ENCODE measurements at regions not wholly inside any gene's neighbourhood (a gene's known extent, or its start where the extent isn't known, plus 50 kb on each side); places are given as distances from the start of the nearest gene placed in this dataset.

DNA sequence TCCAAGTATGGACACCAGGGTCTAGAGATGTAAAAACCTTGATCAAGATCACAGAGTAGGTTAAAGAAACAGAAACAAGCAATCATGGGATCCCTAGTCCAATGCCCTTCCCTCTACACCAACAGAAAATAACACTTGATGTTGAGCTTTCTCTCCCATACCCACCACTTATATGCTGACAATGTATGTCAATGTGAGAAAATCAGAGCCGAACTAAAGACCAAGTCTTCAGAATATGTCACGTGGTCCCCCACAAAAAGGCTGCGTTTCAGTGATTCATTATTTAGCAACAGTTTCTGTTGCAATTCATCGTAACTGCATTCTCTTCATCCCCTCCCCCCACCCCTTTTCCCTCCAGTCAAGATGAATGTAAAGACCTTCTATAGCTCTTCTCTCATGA is 278.9 kb upstream of the STT3B start:
- H3K4me3 ChIP-seq (replicated peaks in 1 of 2; ENCODE audit: low read depth in 2 of 2, low read length in 2 of 2), result no peak overlapping the region
- TF ChIP-seq, protein P1, sequence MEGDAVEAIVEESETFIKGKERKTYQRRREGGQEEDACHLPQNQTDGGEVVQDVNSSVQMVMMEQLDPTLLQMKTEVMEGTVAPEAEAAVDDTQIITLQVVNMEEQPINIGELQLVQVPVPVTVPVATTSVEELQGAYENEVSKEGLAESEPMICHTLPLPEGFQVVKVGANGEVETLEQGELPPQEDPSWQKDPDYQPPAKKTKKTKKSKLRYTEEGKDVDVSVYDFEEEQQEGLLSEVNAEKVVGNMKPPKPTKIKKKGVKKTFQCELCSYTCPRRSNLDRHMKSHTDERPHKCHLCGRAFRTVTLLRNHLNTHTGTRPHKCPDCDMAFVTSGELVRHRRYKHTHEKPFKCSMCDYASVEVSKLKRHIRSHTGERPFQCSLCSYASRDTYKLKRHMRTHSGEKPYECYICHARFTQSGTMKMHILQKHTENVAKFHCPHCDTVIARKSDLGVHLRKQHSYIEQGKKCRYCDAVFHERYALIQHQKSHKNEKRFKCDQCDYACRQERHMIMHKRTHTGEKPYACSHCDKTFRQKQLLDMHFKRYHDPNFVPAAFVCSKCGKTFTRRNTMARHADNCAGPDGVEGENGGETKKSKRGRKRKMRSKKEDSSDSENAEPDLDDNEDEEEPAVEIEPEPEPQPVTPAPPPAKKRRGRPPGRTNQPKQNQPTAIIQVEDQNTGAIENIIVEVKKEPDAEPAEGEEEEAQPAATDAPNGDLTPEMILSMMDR (IDR thresholded peaks at IDR 0.05; ENCODE audit: low read depth, low read length), result no peak
- peak; percentile 9 to 54 for DNase-seq (ENCODE audit: low read depth in 2 of 2)

DNA sequence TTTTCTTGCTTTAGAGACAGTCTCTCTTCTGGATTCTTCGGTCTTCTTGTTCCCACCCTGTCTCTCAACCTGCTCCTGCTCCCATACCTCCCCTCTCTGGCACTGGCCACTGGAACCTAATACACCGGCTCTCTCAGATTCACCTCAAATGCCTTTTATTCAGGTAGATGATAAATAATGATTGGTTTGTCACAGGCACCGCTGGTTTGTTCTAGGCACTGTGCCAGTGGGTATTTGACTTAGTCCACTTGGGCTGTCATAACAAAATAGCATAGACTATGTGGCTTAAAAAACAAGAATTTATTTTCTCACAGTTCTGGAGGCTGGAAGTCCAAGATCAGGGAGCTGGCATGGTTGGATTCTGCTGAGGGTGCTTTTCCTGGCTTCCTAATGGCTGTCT is 278.2 kb upstream of the STT3B start:
- DNase-seq (ENCODE audit: low read depth in 2 of 2), result no peak
- H3K4me3 ChIP-seq (replicated peaks in 1 of 2; ENCODE audit: low read depth in 2 of 2, low read length in 2 of 2), result no peak overlapping the region
- TF ChIP-seq, protein P1 (IDR thresholded peaks at IDR 0.05; ENCODE audit: low read depth, low read length), result no peak

DNA sequence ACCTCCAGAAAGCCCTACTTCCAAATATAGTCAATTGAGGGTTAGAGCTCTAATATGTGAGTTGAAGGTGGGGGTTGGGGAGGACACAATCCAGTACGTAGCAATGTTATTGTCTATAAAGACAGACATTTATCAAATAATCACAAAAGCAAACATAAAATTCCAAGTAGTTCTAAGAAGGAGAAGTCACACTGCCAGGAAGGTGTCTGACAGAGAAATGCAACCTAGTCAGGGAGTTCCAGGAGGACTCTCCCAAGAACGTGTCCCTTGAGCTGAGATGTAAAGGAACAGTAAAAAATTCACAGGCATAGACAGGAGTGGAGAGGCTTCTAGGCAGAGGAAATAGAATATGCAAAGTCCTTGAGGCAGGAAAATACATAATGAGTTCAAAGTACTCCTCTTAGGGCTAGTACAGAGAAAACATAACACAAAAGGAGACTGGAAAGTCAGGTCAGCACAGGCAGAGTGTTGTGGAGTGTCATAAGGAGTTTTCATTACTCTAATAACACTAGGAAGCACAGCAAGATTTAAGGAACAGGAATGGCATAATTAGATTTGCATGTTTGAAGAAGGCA is 277.6 kb upstream of the STT3B start:
- TF ChIP-seq, protein P1 (IDR thresholded peaks at IDR 0.05; ENCODE audit: low read depth, low read length), result no peak
- no peak for DNase-seq (ENCODE audit: low read depth in 2 of 2)
- no peak overlapping the region for H3K4me3 ChIP-seq (replicated peaks in 1 of 2; ENCODE audit: low read depth in 2 of 2, low read length in 2 of 2)

GRCh38 chr3:31262201-31262600 is 270.5 kb upstream of the STT3B start:
- peak in 1 of 2 donors; percentile 6 for DNase-seq (ENCODE audit: low read depth in 2 of 2)
- H3K4me3 ChIP-seq (replicated peaks in 1 of 2; ENCODE audit: low read depth in 2 of 2, low read length in 2 of 2), result no peak overlapping the region
- TF ChIP-seq, protein P1 (IDR thresholded peaks at IDR 0.05; ENCODE audit: low read depth, low read length), result no peak

- no peak for DNase-seq (ENCODE audit: low read depth in 2 of 2)
- no peak overlapping the region for H3K4me3 ChIP-seq (replicated peaks in 1 of 2; ENCODE audit: low read depth in 2 of 2, low read length in 2 of 2)
- TF ChIP-seq, protein P1 (IDR thresholded peaks at IDR 0.05; ENCODE audit: low read depth, low read length), result no peak
Observed at GRCh38 chr3:31263897-31264296, 268.8 kb upstream of the STT3B start.

DNA sequence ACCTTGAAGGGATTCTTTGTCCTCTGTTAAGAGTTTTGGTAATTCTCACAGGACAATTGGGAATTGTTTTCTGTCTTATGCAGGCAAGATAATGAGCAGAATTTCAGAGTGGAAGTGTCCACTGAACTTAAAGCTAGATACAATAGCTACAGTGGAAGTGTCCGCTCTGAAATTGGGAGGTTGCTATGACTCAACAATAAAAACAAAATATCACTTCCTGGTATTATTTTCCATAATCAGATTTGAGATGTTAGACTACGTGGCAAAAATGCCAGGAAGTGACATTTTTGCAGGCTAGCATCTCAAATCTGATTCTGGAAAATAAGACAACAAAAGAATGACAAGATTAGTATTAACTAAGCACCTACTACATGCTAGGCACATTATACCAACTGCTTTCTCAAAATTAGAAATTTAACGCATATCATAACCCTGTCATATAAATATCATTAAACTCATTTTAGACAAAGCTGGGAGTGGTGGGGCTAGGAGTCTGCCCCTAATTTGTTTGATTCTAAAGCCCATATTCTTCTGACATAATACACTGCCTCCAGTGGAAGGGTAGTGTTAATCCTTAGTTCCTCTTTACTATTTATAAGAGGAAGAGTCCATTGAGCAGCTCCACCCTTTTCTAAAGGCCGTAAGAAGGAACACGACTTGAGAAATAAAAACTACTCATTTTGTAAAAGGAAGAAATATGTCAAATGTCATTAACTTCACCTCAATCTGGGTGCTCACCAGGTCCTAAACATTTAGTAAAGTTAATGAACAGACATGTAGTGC is 266.9 kb upstream of the STT3B start:
- TF ChIP-seq, protein P1 (IDR thresholded peaks at IDR 0.05; ENCODE audit: low read depth, low read length), result no peak
- no peak overlapping the region for H3K4me3 ChIP-seq (replicated peaks in 1 of 2; ENCODE audit: low read depth in 2 of 2, low read length in 2 of 2)
- DNase-seq (ENCODE audit: low read depth in 2 of 2), result peak; percentile 59 to 74

Measured in cardiac fibroblast (primary cell).